ENCODE measurements at regions not wholly inside any gene's neighbourhood (a gene's known extent, or its start where the extent isn't known, plus 50 kb on each side); places are given as distances from the start of the nearest gene placed in this dataset.
A peak's percentile ranks its signal among the peaks of the same experiment; 100 is the strongest.

- TF ChIP-seq GABPA (tag; conservative IDR thresholded peaks at IDR 0.05; ENCODE audit: low read depth) (peak; percentile 87), CTBP1 (IDR thresholded peaks at IDR 0.05; ENCODE audit: borderline replicate concordance) (peak; percentile 30; the same call in 1 of the 2 replicates), ELK3 (CRISPR knock-in tag; IDR thresholded peaks at IDR 0.05) (no peak), CHD4 (IDR thresholded peaks at IDR 0.05; ENCODE audit: insufficient read depth, insufficient replicate concordance, low read depth, low read length, poor library complexity, severe bottlenecking) (no peak), HMG20B (CRISPR knock-in tag; IDR thresholded peaks at IDR 0.05) (peak; percentile 73; the same call in 1 of the 2 replicates), HOMEZ (CRISPR knock-in tag; IDR thresholded peaks at IDR 0.05) (peak; percentile 10; the same call in 1 of the 2 replicates), ZNF76 (CRISPR knock-in tag; IDR thresholded peaks at IDR 0.05; ENCODE audit: borderline replicate concordance) (0 out of 2 replicates have a peak, but pooled peaks have one; percentile 29), PCBP2 (IDR thresholded peaks at IDR 0.05; ENCODE audit: low read depth, low read length, poor library complexity, severe bottlenecking) (no peak), KLF1 (tag; IDR thresholded peaks at IDR 0.05) (peak; percentile 66), MEF2D (tag; conservative IDR thresholded peaks at IDR 0.05; ENCODE audit: low read depth) (0 out of 2 replicates have a peak, but pooled peaks have one; percentile 11), DEAF1 (CRISPR knock-in tag; IDR thresholded peaks at IDR 0.05) (no peak), ZNF699 (CRISPR knock-in tag; IDR thresholded peaks at IDR 0.05; ENCODE audit: insufficient replicate concordance) (no peak), MAX (CRISPR knock-in tag; IDR thresholded peaks at IDR 0.05) (peak; percentile 37; the same call in 1 of the 2 replicates), EZH2 (IDR thresholded peaks at IDR 0.05; ENCODE audit: borderline replicate concordance, low read depth, low read length) (no peak), PREB (CRISPR knock-in tag; IDR thresholded peaks at IDR 0.05) (no peak), NFRKB (IDR thresholded peaks at IDR 0.05; ENCODE audit: low read depth) (no peak), ZNF639 (CRISPR knock-in tag; conservative IDR thresholded peaks at IDR 0.05 in 1 of 2, IDR thresholded peaks at IDR 0.05 in 1 of 2) (no peak), ZNF217 (CRISPR knock-in tag; IDR thresholded peaks at IDR 0.05) (no peak)
Observed at GRCh38 chr1:234778221-234779159, 168.5 kb upstream of the IRF2BP2 start (continued).

All from K562 (cell line).